ENCODE measurements at regions not wholly inside any gene's neighbourhood (a gene's known extent, or its start where the extent isn't known, plus 50 kb on each side); places are given as distances from the start of the nearest gene placed in this dataset.

DNA sequence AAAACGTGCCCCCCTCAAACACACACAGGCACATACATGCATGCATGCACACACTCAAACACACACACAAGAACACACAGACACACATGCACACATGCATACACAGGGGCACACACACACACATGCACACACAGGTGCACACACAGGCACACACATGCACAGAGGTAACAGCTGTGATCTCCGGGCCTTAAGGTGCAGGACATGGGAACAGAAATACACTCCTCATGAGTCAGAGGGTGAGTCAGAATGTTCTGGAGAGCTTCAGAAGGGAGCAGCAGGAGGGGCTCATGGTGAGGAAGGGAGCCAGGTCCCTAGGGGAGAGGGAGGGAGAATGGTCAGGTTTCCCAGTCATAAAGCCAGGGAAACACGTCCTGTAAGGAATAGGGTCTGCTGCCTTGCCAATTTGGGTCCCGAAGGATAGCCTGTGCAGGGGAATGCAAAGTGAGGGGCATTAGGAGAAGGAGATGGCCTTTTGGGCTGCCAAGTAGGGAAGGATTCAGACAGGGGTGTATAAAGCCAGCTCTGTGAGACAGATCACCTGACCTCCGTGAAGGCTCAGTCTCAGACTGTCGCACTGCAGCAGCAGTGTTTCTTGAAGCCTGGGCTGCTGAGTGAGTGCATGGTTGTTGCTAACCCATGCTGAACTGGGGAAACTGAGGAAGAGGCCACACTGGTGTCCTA is 123.9 kb downstream of the MAFB start:
- TF ChIP-seq CTCF (IDR thresholded peaks at IDR 0.05; ENCODE audit: insufficient read depth, low read length, poor library complexity, severe bottlenecking): no peak
- TF ChIP-seq EZH2phosphoT487 (conservative IDR thresholded peaks at IDR 0.05; ENCODE audit: low read length): no peak

Data from SU-DHL-6 (cell line).